Keratinocyte (primary cell): ENCODE measurements at regions not wholly inside any gene's neighbourhood (a gene's known extent, or its start where the extent isn't known, plus 50 kb on each side); places are given as distances from the start of the nearest gene placed in this dataset.

Experiments
- DNase-seq: peaks from one replicate; pipeline ENCODE4 v3.0.0-alpha.2; 2011; ENCODE audit warnings: low read depth, missing footprints, low spot score
- FAIRE-seq: peaks from 2 replicates; lab custom pipeline; 2011; peaks lifted over from hg19 to GRCh38; lab: Jason Lieb, UNC
- H2AFZ ChIP-seq: 2 replicates; pipeline ENCODE4 v1.6.0; 2012; ENCODE audit warnings: low read length, control low read depth, inconsistent platforms; ENCODE audit not compliant: control insufficient read depth
- H3K27ac ChIP-seq: 2 replicates; pipeline ENCODE4 v1.5.1; 2011; ENCODE audit warnings: low read length; ENCODE audit not compliant: control insufficient read depth, insufficient read depth
- H3K27me3 ChIP-seq: 3 replicates; pipeline ENCODE4 v1.6.0; 2011; ENCODE audit warnings: low read length; ENCODE audit not compliant: control insufficient read depth, insufficient read depth; ENCODE audit errors: extremely low read depth
- H3K36me3 ChIP-seq, 2 experiments: 2 replicates in 1 of 2; 3 replicates in 1 of 2; pipeline ENCODE4 v1.5.1; 2011; ENCODE audit warnings: low read length in 2 of 2, mild to moderate bottlenecking in 1 of 2; ENCODE audit not compliant: control insufficient read depth in 2 of 2, insufficient read depth in 2 of 2; ENCODE audit errors: extremely low read depth in 1 of 2
- H3K4me1 ChIP-seq: 3 replicates; pipeline ENCODE4 v1.5.1; 2011; ENCODE audit warnings: low read length; ENCODE audit not compliant: control insufficient read depth, insufficient read depth; ENCODE audit errors: extremely low read depth
- H3K4me2 ChIP-seq: 3 replicates; pipeline ENCODE4 v1.6.0; 2011; ENCODE audit warnings: low read depth, low read length; ENCODE audit not compliant: control insufficient read depth, insufficient read depth; ENCODE audit errors: extremely low read depth
- H3K4me3 ChIP-seq, 3 experiments: fragments of 200-600 bp in 1 of 3; sonication (generic) in 1 of 3; 2 replicates in 2 of 3; 3 replicates in 1 of 3; pipeline ENCODE4 v1.5.1; 2011 to 2016; ENCODE audit warnings: low read length in 3 of 3, mild to moderate bottlenecking in 3 of 3, control low read depth in 2 of 3, inconsistent platforms in 1 of 3, low read depth in 1 of 3, mixed read lengths in 1 of 3, mixed run types in 1 of 3, moderate library complexity in 1 of 3; ENCODE audit not compliant: control insufficient read depth in 2 of 3, insufficient read depth in 2 of 3; ENCODE audit errors: extremely low read depth in 1 of 3
- H3K79me2 ChIP-seq: 2 replicates; pipeline ENCODE4 v1.6.0; 2012; ENCODE audit warnings: low read length; ENCODE audit not compliant: control insufficient read depth, insufficient read depth
- H3K9ac ChIP-seq: 3 replicates; pipeline ENCODE4 v1.6.0; 2011; ENCODE audit warnings: low read length; ENCODE audit not compliant: control insufficient read depth, insufficient read depth; ENCODE audit errors: extremely low read depth
- H3K9me1 ChIP-seq: 3 replicates; pipeline ENCODE4 v1.6.0; 2011; ENCODE audit warnings: low read length; ENCODE audit not compliant: control insufficient read depth, insufficient read depth; ENCODE audit errors: extremely low read depth
- H3K9me3 ChIP-seq: 2 replicates; pipeline ENCODE4 v1.5.1; 2012; ENCODE audit warnings: low read depth, low read length; ENCODE audit not compliant: control insufficient read depth
- H4K20me1 ChIP-seq: 3 replicates; pipeline ENCODE4 v1.6.0; 2011; ENCODE audit warnings: low read length; ENCODE audit not compliant: control insufficient read depth, insufficient read depth; ENCODE audit errors: extremely low read depth
- EZH2 ChIP-seq: IDR thresholded peaks from one replicate; pipeline ENCODE4 v1.6.1; 2012; ENCODE audit warnings: inconsistent platforms, mild to moderate bottlenecking, low read length, moderate library complexity
- dilution Hi-C: fragments of 300-500 bp; cut with MboI; formaldehyde crosslinking; loops from one replicate; pipeline ENCODE4 v1.7.0; 2020; ENCODE audit warnings: low sequenced_read_pairs; ENCODE audit not compliant: extremely low pct_ligation_motif_present
- TF ChIP-seq, protein P1 (sequence below), 3 experiments: IDR thresholded peaks in 1 of 3; conservative IDR thresholded peaks in 1 of 3; optimal IDR thresholded peaks in 1 of 3; 2 replicates in 2 of 3; 3 replicates in 1 of 3; pipeline versions ENCODE3 to v1.5.1; 2011; ENCODE audit warnings: low read length in 3 of 3, mild to moderate bottlenecking in 3 of 3, moderate library complexity in 2 of 3, control low read depth in 1 of 3, inconsistent platforms in 1 of 3; ENCODE audit not compliant: insufficient read depth in 2 of 3; ENCODE audit errors: extremely low read depth in 1 of 3

GRCh38 chr14:82224610-82225009 is 691.0 kb upstream of the SEL1L start:
- dilution Hi-C loops = no loop called here
- Histone ChIP-seq H3K4me2 (no peak overlapping the region), H2AFZ (no peak overlapping the region), H4K20me1 (no peaks in the 10 kb centered on the region), H3K9me1 (no peaks in the 10 kb centered on the region), H3K27me3 (no peaks in the 10 kb centered on the region), H3K4me3 (no peak overlapping the region), H3K4me1 (no peaks in the 10 kb centered on the region), H3K36me3 (no peaks in the 10 kb centered on the region), H3K9ac (no peak overlapping the region), H3K79me2 (no peaks in the 10 kb centered on the region), H3K9me3 (no peaks in the 10 kb centered on the region), H3K27ac (no peak overlapping the region)
- DNase-seq (no peak), FAIRE-seq (no peak)
- TF ChIP-seq, protein P1, sequence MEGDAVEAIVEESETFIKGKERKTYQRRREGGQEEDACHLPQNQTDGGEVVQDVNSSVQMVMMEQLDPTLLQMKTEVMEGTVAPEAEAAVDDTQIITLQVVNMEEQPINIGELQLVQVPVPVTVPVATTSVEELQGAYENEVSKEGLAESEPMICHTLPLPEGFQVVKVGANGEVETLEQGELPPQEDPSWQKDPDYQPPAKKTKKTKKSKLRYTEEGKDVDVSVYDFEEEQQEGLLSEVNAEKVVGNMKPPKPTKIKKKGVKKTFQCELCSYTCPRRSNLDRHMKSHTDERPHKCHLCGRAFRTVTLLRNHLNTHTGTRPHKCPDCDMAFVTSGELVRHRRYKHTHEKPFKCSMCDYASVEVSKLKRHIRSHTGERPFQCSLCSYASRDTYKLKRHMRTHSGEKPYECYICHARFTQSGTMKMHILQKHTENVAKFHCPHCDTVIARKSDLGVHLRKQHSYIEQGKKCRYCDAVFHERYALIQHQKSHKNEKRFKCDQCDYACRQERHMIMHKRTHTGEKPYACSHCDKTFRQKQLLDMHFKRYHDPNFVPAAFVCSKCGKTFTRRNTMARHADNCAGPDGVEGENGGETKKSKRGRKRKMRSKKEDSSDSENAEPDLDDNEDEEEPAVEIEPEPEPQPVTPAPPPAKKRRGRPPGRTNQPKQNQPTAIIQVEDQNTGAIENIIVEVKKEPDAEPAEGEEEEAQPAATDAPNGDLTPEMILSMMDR (optimal IDR thresholded peaks at IDR 0.05 in 1 of 3, IDR thresholded peaks at IDR 0.05 in 1 of 3, conservative IDR thresholded peaks at IDR 0.05 in 1 of 3; ENCODE audit: extremely low read depth in 1 of 3, insufficient read depth in 2 of 3, low read length in 3 of 3) = no peak
- TF ChIP-seq EZH2 = no peak

DNA sequence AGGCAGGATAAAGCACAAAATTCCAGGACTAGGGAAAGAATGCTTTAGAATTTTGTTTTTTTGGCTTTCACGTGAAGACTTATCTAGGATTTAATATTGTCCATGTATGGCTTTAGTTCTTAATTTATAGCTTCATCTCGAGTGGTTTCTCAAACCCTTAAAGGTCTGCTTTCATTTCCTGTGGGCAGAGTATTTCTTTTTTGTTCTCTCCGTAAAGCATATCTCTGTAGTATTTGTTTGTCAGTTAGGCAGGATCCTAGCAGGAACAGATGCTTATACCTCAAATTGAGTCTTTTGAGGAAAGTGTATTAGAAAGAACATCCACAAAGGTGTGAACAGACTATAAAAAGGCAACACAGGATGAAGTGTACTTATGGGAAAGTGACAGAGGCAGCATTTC is 697.1 kb upstream of the SEL1L start:
- no peak for TF ChIP-seq EZH2
- TF ChIP-seq, protein P1 (optimal IDR thresholded peaks at IDR 0.05 in 1 of 3, IDR thresholded peaks at IDR 0.05 in 1 of 3, conservative IDR thresholded peaks at IDR 0.05 in 1 of 3; ENCODE audit: extremely low read depth in 1 of 3, insufficient read depth in 2 of 3, low read length in 3 of 3) = no peak
- FAIRE-seq = no peak
- dilution Hi-C loops = no loop called here

More for the DNA sequence above, 697.1 kb upstream of the SEL1L start:
- DNase-seq = no peak
- no peak overlapping the region for H3K9ac ChIP-seq
- H4K20me1 ChIP-seq = no peaks in the 10 kb centered on the region
- H3K4me2 ChIP-seq = no peak overlapping the region
- no peaks in the 10 kb centered on the region for H3K36me3 ChIP-seq
- H3K9me3 ChIP-seq = no peaks in the 10 kb centered on the region
- H3K79me2 ChIP-seq = no peaks in the 10 kb centered on the region
- H3K4me3 ChIP-seq = no peak overlapping the region
- no peaks in the 10 kb centered on the region for H3K9me1 ChIP-seq
- H3K4me1 ChIP-seq = no peaks in the 10 kb centered on the region
- H3K27ac ChIP-seq = no peak overlapping the region
- no peak overlapping the region for H2AFZ ChIP-seq
- no peaks in the 10 kb centered on the region for H3K27me3 ChIP-seq
